Smooth muscle cell of the brain vasculature (primary cell): ENCODE measurements at regions not wholly inside any gene's neighbourhood (a gene's known extent, or its start where the extent isn't known, plus 50 kb on each side); places are given as distances from the start of the nearest gene placed in this dataset.

Source experiments
- DNase-seq: peaks from one replicate; pipeline ENCODE4 v3.0.0-alpha.2; 2012; ENCODE audit warnings: low read depth, low spot score

DNA sequence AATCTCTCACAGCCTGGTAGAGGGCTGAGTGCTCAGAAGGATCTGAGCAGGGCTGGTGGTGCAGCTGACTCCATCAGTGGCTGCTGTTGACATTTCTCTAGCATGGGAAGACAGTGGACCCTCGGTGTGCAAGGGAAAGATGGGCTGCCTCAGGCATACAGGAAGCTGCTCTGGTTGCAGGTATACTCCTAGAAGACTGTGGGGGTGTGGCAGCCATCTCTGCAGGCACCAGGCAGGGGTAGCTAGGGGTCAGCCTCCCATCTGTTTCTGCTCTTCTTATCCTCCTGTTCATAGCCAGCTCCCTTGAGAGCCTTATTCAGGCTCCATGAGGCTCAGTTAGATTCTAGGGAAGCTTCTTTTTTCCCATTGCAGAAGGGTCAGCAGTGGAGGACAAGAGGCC lies 475.5 kb downstream of the TSHZ3 start:
- DNase-seq, result no peak

- no peak for DNase-seq
Observed at GRCh38 chr19:30873003-30873402, 476.2 kb downstream of the TSHZ3 start.

- DNase-seq, result no peak
Observed at GRCh38 chr19:30871979-30872378, 477.3 kb downstream of the TSHZ3 start.

- no peak for DNase-seq
Observed at GRCh38 chr19:30870876-30871275, 478.4 kb downstream of the TSHZ3 start.

DNA sequence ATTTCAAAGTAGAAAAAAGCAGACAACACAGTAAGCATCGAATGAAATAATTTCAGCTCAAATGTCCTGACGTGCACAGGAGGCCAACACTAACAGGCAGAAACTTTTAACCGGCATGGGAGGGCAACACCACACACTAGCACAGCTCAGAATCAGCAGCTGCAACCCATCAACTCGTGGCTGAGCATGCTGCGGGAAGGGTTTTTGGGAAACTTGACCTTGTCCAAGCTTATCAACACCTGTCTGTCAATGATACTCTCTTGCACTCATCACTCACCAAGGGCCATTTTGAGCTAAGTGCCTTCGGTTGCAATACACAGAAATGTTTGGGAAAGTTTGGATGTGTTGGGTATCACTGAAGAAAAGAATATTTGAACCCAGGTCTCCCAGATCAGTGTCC lies 483.7 kb downstream of the TSHZ3 start:
- DNase-seq, result no peak

DNA sequence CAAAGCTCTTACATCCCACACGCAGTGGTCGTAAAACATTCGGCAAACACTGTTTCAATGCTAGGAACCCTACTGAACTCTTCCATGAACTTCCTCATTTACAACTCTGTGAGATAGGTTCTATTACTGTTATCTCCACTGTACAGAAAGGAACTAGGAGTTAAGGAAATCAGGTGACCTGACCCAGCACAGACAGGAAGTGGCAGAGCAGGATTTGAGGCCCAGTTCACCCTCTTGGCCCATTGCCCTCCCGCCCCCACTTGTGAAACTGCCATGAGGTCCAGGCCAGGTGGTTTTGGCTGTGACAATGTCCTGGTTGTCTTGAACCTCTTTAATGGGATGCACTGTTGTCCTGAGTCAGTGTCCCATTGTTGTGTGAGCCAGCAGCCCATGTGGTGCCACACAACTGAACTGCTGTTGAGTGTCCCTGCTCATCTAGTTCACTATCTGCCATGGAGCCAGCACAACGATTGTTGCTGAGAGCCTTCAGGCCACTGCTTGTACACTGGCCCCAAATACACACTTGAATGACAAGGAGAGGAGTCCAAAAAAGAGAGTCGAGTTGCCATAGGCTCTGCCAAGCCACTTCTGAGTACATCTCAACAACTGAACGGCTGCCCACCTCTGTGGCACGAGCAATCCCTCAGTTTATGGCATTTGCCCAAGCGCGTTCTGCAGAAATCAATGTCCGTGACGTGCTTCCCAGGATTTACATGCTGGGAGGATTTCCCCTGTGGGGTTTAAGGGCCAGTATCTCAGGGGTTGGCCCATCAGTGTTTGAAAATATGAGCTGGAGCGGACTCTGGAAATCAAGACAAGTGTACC lies 484.6 kb downstream of the TSHZ3 start:
- no peak for DNase-seq

GRCh38 chr19:30862876-30863275 lies 486.4 kb downstream of the TSHZ3 start:
- DNase-seq, result no peak

DNA sequence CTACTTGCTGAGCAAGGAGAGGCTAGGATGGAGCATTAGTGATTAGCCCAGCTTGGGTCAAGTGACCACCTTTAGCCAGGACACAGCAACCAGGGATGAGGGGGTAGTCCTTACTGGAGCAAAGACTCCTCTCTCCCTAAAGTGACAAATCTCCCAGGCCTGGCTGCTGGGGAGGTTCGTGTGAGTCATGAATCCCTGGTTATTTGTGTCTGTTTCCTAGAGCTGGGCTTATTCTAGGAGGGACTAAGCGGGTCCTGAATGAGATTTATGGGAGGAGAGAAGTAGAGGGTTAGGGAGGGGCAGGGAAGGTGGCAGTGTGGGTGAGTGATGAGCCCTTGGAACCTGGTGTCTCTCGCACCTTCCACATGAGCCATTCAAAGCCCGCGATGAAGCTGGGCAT lies 487.3 kb downstream of the TSHZ3 start:
- no peak for DNase-seq

DNA sequence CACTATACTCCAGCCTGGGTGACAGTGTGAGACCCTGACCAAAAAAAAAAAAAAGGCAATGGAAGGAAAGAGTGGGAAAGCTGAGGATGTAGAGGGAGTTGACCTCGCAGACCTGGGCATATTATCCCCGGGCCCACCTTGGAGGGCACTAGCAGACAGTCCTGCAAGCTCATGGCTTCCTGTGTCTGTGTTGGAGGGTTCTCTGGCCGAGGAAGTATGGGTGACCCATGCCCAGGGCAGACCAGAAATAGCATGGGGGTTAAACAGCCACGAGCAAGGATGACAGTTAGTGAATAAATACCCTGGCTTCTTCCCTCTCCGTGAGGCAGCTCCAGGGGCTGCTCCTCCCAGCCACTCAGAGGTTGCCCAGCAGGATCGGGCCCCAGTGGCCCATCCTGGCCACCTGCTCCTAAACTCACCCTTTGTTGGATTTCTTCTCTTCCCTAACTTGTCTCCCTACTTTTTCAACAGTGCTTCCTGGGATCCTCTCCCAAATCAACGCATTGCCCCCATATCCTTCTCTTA lies 485.8 kb downstream of the ZNF536 start:
- DNase-seq, result no peak

DNA sequence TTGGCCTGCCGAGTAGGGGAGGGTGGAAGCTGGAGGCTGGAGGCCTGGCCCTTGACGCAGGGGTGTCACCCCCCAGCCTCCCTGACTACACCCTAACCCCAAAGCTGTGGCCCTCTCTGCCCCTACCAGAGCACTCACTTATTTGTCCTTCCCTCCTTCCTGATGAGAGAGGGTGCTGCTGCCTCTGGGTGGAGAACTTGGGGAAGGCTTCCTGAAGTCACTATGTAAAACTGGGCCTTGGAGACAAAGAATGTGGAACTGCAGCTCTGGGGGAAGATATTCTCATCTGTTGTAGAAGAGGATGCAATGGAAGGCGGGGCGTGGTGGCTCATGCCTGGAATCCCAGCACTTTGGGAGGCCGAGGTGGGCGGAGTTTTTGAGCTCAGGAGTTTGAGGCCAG lies 485.2 kb downstream of the ZNF536 start:
- no peak for DNase-seq

GRCh38 chr19:30856786-30857185 lies 484.6 kb downstream of the ZNF536 start:
- DNase-seq, result no peak

DNA sequence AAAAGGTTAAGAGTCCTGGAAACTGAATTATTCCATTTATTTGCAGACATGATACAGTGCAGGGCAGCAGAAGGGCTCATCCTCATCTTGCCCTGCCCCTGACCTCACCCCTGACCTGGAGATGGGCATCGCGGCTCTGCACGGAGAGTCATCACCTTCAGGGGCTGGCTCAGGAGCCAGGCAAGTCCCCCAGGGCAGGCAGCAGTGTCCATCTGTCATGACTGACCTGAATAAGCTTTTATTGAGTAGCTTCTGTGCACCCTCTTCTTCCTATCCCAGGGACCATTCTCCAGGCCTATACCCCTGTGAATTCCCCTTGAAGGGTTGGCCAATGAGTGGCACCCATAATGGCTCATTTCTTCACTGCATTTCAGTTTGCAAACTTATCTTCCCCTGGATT lies 484.2 kb downstream of the ZNF536 start:
- no peak for DNase-seq

DNA sequence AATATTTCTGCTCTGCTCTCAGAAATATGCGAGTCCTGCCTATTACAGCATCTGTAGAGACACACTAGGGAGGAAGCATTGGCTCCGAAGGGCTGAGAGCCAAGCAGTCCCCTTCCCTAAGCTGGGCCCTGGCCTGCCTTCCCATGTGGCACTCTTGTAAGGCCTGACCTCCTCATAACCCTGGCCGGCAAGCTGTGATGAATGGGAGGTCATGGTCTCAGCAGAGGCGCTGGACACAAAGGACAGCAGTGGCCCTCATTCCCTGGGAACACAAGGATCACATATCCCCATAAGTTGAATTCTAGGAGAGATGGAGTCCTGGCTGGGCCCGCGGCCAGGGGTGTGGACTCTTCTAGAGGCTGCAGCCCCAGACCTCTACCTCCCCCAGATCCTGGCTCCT lies 483.3 kb downstream of the ZNF536 start:
- DNase-seq, result no peak

- DNase-seq, result no peak
Observed at GRCh38 chr19:30854661-30855060, 482.5 kb downstream of the ZNF536 start.

- DNase-seq, result no peak
Observed at GRCh38 chr19:30854207-30854606, 482.0 kb downstream of the ZNF536 start.

DNA sequence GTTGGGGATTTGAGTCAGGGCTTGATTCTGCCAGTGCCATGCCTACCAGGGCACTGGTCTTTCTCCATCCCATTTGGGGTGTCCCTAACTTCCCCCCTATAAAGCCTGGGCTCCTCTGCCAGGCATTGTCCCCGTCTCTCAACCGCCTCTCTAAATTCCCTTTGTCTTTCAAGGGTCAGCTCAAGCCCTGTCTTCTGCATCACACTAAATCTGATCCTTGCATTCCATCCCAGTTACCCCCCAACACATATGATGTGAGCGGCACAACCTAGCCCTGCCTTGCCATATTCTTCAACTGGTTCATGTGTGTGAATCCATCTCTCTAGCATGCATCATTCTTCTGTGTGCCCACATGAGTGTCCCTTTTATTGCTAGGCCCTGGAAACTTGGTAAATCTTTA lies 480.9 kb downstream of the ZNF536 start:
- no peak for DNase-seq

DNA sequence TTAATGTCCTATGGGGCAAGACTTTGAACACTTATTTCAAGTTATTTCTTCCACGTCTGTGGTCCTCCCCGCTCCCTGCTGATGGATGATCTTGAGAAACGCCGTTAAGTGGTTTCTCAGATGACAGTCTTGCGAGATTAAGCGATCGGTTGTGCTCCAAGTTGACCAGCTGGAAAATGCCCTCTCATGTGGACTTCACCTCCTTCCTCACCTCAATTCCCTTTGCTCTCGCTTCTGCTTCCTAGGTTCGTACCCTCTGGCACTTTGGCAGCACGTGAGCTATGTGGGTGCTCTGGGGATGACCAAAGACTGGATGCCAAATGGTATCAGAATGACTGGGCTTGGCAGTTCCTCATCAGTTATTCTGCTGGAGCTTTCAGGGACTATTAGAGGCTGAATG lies 480.0 kb downstream of the ZNF536 start:
- DNase-seq, result no peak

- DNase-seq, result no peak
Observed at GRCh38 chr19:30851646-30852045, 479.5 kb downstream of the ZNF536 start.

DNA sequence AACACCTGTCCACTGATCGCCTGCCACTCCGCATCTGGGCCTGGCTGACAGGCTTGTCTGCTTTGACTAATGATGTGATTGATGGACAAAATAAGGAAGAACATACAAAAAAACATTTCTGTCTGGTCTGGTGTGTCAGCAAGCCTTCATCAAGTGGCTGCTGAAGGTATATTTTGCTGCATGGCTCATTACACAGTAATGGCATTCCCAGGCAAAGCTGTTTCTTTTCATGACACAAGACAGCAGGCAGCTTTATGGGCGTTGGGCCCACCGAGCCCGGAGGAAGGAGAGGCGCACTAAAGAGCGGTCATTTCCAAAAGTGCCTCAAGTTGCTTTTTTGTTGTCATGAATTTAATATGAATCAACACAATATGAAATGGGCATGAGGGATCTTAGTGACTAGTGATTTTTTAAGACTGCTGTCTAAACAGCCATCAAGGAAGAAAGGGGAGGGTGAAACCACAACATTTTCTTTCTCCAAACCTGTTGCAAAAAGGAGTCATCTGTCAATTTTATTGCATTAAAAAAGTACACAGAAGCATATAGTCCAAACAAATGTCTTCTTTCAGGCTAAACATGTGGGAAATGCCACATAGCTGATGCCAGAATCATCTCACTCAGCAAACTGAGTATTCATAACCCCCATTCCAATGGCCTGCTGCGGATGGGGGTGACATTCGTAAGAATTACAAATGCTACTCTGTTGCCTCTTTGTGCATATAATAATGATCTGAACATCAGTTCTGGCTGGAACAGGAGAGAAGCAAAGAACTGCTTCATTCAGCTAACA lies 476.6 kb downstream of the ZNF536 start:
- no peak for DNase-seq

DNA sequence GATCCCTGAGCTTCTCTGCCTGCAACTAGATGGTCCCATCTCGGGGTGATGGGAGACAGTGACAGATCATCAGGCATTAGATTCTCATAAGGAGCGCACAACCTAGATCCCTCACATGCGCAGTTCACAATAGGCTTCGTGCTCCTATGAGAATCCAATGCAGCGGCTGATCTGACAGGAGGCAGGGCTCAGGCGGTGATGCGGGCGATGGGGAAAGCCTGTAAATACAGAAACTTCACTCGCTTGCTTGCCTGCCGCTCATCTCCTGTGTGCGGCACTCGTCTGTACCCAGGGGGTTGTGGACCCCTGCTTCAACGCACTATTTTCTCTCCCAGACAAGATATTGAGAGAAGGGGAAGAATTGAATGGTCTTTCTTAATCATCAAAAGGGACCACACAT lies 473.9 kb downstream of the ZNF536 start:
- DNase-seq, result no peak

DNA sequence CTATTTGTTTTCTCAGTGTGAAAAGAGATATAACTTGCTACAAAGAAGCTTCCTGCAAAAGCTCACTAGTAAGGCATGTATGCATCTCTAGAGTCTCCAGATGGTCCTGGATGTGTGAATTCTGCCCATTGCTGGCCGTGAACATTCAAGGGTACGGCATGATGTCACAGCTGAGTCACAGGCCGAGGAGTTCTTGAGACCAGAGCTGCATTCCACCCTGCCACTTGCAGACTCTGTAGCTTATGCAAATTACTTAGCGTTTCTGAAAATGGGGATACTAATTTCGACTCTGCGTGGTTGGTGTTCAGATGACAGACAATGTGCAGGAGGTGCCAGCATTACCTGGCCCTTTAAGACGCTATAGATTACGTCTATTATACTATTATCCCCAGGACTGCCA lies 470.7 kb downstream of the ZNF536 start:
- no peak for DNase-seq

- no peak for DNase-seq
Observed at GRCh38 chr19:30841934-30842333, 469.8 kb downstream of the ZNF536 start.

- DNase-seq, result no peak
Observed at GRCh38 chr19:30830875-30831274, 458.7 kb downstream of the ZNF536 start.
